Neural cell (in vitro differentiated cells): ENCODE measurements at regions not wholly inside any gene's neighbourhood (a gene's known extent, or its start where the extent isn't known, plus 50 kb on each side); places are given as distances from the start of the nearest gene placed in this dataset.

Source experiments
- CTCF ChIP-seq: fragments of 450-650 bp; IDR thresholded peaks from 2 replicates; pipeline ENCODE4 v1.5.1; 2014; ENCODE audit warnings: antibody characterized with exemption, mild to moderate bottlenecking, moderate library complexity; ENCODE audit not compliant: poor library complexity, severe bottlenecking
- EZH2 ChIP-seq: fragments of 200-600, 300-800 bp; shearing (Covaris generic), sonication (generic); IDR thresholded peaks from 2 replicates; pipeline ENCODE4 v1.6.1; 2014; ENCODE audit warnings: antibody characterized with exemption, low read length, borderline replicate concordance, mild to moderate bottlenecking; ENCODE audit not compliant: insufficient read depth, poor library complexity, severe bottlenecking
- REST ChIP-seq: IDR thresholded peaks from 2 replicates; pipeline ENCODE4 v1.6.1; 2012; ENCODE audit warnings: borderline replicate concordance
- TAF1 ChIP-seq: IDR thresholded peaks from 2 replicates; pipeline ENCODE4 v1.6.1; 2012; ENCODE audit warnings: low read depth

- TF ChIP-seq CTCF (no peak), REST (no peak), TAF1 (no peak), EZH2 (no peak)
Measured at GRCh38 chr5:3738919-3739318, 143.3 kb downstream of the IRX1 start.
